COLO668 (cell line): ENCODE measurements at regions not wholly inside any gene's neighbourhood (a gene's known extent, or its start where the extent isn't known, plus 50 kb on each side); places are given as distances from the start of the nearest gene placed in this dataset.

Experiments used
- DNase-seq: peaks from one replicate; lab custom pipeline; 2025; ENCODE audit not compliant: unreplicated experiment; lab: John Stamatoyannopoulos, UW

- no peak for DNase-seq
These were observed 235.3 kb upstream of the N4BP1 start for GRCh38 chr16:48845261-48845660.

DNA sequence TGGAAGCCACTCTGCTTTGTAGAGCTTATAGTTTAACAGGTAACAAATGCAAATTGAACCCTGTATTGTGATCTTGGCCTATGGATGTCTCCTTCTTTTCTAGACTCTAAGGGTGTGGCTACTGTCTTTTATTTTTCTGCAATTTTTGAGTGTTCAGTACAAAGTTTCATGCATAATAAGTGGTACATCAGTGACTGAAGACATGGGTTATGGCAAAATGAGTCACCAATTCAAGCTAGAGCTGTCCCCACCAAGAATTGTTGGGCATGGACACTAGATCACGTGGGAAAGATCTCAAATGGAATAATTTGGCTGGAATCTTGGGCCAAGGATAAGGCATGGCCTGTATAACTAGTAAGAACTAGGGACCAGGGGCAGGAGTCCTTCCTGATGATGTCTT lies 228.4 kb upstream of the N4BP1 start:
- DNase-seq: no peak

GRCh38 chr16:48836636-48837035 lies 226.7 kb upstream of the N4BP1 start:
- DNase-seq: no peak

DNA sequence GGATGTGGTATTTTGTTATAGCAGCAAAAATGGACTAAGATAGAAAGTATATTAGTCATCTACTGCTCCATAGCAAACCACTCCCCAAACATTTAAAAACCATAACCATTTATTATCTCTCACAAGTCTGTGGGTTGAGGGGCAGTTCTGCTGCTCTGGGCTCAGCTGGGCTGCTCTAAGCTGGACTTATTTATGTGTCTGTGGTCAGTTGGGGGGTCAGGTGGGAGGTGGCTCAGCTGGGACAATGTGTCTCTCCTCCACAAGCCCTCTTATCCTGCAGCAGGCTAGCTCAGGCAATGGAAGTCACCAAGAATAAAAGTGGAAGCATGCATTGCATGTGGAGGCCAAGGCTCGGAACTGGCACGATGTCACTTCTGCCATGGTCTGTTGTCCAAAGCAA lies 226.1 kb upstream of the N4BP1 start:
- DNase-seq: no peak

GRCh38 chr16:48834576-48834975 lies 224.6 kb upstream of the N4BP1 start:
- no peak for DNase-seq

DNA sequence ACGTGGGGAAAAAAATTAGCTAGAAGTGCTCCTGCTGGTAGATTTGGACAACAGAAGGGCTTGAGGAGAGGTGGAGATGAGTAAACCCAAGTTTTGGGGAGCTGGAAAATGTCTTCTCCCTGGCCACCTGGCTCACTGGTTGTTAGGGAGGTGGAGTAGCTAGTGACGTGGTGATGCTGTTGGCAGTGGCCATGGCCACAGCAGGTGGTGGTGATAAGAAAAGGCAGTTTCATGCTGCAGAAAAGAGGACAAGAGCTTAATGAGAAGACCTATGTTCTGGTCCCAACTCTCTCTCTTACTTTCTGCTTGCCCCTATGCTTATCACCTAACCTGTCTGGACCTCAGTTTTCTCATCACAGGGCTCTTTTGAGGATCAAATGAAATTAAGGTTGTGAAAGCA lies 223.5 kb upstream of the N4BP1 start:
- no peak for DNase-seq

DNA sequence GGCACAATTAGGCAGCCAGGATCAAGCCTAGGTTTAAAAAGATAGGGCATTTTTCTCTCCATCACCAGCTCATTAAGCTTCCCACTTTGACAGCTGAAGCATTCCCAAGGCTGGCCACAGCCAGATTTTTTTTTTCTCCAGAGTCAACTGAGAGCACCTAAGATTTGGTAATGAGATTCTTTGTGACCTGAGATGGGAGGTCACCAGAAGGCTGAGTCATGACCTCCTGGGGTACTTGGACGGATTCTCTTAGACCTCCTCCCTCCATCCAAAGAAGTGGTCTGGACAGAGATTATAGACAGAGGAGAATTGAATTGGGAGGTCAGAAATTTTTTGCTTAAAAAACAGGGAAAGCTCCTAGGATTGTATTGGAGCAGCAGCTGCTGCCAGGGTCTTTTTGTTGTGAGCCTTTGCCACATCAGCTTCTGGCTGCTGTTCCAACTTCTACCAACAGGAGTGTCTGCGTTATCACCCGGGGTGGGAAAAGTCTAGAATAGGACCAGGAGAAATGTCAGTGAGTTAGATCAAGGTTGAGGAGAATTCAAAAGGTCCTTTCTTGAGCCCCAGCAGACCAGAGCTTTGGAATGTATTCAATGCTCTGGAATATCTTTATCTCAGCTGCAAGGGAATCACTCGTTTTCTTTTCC lies 221.2 kb upstream of the N4BP1 start:
- DNase-seq: no peak

GRCh38 chr16:48829336-48830310 lies 219.6 kb upstream of the N4BP1 start:
- DNase-seq: no peak

DNA sequence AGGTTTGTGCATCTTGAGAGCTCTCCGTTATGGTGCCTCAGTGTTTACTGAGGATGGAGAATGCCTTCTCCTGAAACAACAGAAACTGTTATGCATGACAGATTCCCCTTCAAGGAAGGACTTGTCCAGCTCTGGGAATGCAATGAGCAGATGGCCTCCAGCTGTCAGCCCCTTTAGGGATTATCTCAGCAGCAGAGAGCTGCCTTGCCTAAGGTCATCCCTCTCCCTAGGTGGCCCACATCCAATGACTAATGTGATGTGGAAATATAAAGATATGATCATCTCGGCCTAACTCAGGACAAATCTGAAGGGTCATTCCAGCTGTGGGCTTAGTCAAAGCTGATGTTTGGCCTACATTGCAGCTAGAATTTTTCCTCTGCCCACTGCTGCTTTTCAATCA lies 214.3 kb upstream of the N4BP1 start:
- DNase-seq: no peak

GRCh38 chr16:48822431-48822830 lies 212.5 kb upstream of the N4BP1 start:
- DNase-seq: no peak

DNA sequence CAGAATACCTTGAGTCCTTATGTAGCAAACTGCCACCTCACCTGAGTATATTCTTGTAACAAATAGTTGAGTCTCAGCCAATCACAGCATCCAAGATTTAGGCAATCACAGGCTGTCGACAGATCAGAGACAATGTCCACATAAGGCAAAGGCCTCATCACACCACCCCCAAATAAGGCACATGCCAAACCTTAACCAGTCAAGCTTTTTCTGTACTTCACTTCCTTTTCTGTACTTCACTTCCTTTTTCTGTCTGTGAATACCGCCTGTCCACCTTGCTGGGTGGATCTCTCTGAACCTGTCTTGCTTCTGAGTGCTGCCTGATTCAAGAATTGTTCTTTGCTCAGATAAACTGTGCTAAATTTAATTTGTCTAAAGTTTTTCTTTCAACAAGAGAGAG lies 210.4 kb upstream of the N4BP1 start:
- DNase-seq: no peak

GRCh38 chr16:48818257-48818656 lies 208.3 kb upstream of the N4BP1 start:
- no peak for DNase-seq

GRCh38 chr16:48817032-48817431 lies 207.1 kb upstream of the N4BP1 start:
- no peak for DNase-seq

- DNase-seq: no peak
These were observed 206.4 kb upstream of the N4BP1 start for GRCh38 chr16:48816393-48816792.

- no peak for DNase-seq
These were observed 205.0 kb upstream of the N4BP1 start for GRCh38 chr16:48814994-48815393.

GRCh38 chr16:48813485-48813884 lies 203.5 kb upstream of the N4BP1 start:
- DNase-seq: no peak

GRCh38 chr16:48812856-48813255 lies 202.9 kb upstream of the N4BP1 start:
- no peak for DNase-seq

DNA sequence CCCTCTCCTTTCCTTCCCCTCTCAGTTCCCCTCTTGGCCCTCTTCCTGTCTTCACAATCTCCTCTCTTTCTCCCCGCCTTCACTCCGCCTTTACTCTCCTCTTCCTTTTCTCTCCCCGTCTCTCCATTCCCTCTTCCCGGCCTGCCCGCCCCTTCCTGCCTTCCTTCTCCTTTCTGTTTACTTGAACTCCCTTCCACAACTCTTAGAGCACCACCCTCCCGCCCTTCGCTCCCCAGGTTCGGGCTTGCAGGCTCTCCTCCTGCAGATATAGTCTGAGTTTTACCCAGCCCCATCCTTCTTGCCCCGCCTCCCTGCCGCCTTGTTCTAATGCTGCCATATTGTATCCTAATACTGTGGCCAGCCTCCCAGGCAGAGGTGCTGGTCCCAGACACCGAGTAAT lies 201.5 kb upstream of the N4BP1 start:
- DNase-seq: no peak

DNA sequence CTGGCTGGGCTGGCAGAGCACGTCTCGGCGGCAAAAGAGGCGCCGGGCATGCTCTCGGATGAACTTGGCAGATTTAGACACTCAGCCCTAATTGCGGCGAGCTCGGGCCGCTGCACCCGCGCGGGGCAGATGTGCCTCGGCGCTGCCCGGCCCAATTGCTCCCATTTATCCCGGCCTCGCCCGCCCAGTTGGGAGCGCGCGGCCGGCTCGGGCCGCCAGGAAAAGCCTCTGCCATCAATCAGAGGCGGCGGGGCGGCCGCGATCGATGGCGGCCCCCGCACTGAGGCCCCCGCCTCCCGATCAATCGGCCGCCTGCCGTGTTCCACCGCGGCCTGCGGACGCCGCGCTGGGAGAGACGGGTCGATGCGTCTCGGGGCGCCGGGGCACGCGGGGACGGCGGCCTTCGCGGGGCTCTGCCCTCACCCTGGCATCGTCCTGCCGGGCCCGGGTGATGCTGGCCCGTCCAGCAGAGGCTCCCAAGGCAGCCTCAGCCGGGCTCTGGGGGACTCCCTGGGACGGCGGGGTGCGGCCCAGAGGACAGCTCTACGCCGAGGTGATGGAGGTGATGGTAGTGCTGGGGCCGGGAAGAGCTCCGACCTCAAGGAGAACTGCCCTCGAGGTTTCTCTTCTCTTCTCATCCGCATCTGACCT lies 200.9 kb upstream of the N4BP1 start:
- no peak for DNase-seq

DNA sequence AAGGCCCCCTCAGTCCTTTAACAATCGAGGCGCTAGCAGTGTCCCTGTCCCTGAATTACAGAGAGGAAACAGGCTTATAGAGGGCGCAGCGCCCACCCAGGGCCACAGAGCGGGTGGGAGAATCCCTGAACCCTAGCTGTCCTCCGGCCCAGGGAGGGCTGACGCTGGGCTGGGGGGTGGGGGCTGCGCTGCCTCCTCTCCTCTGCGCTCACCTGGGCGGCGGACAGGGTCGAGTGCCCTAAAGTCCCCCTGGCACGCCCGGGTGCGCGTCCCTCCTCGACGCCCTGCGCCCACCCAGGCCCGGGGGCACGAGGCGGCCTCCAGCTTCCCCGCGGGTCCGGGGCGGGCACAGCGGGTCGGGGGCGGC lies 200.4 kb upstream of the N4BP1 start:
- DNase-seq: no peak

GRCh38 chr16:48790151-48790550 lies 180.2 kb upstream of the N4BP1 start:
- no peak for DNase-seq

DNA sequence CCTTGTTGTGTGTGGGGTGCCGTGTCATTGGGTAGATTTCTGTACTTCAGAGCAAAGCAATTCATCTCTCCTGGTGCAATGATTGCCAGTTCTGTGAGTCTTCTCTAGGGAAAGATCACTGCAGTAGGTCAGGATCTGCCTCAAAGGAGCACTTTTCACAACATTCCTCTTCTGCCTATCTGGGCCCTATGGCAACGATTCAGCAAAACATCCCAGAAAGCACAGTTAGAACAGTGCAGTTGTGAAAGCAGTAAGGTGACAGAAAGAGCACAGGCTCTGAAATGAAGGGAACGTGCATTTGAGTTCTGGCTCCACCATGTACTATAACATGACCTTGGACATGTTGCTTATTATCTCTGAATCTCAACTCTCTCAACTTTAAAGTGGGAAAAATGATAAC lies 178.5 kb upstream of the N4BP1 start:
- DNase-seq: no peak
